Activated CD4-positive, alpha-beta memory T cell treated with anti-CD3 and anti-CD28 coated beads for 36 hours (primary cell): ENCODE measurements at regions not wholly inside any gene's neighbourhood (a gene's known extent, or its start where the extent isn't known, plus 50 kb on each side); places are given as distances from the start of the nearest gene placed in this dataset.
"Not testable (repeated sequence)": the region's sequence is repeated elsewhere in the genome, so short reads cannot be mapped to it uniquely, and the experiment has no call there.

Experiments
- CTCF ChIA-PET: fragments of 350-600 bp; sonication (Branson Sonifier 250); formaldehyde crosslinking; loops from one replicate; lab custom pipeline; 2021; ENCODE audit warnings: antibody characterized with exemption, inconsistent platforms; lab: Charles Lee
- POLR2A ChIA-PET: fragments of 350-600 bp; sonication (Branson Sonifier 250); formaldehyde crosslinking; loops from one replicate; lab custom pipeline; 2021; ENCODE audit warnings: antibody characterized with exemption; lab: Charles Lee
- DNase-seq: peaks from one replicate; pipeline ENCODE4 v3.0.0-alpha.2; 2020
- H3K27ac Mint-ChIP-seq: one replicate; pipeline ENCODE4 v1.8.0; 2021; ENCODE audit warnings: mixed read lengths
- H3K27me3 Mint-ChIP-seq: one replicate; pipeline ENCODE4 v1.8.0; 2021; ENCODE audit warnings: mixed read lengths
- H3K36me3 Mint-ChIP-seq: one replicate; pipeline ENCODE4 v1.8.0; 2021; ENCODE audit warnings: mixed read lengths
- H3K4me1 Mint-ChIP-seq: one replicate; pipeline ENCODE4 v1.8.0; 2021; ENCODE audit warnings: low read depth, mixed read lengths
- H3K4me3 Mint-ChIP-seq: one replicate; pipeline ENCODE4 v1.8.0; 2021; ENCODE audit warnings: mild to moderate bottlenecking, mixed read lengths
- H3K9me3 Mint-ChIP-seq: one replicate; pipeline ENCODE4 v1.8.0; 2021; ENCODE audit warnings: mixed read lengths
- intact Hi-C: fragments of 100-400 bp; cut with micrococcal nuclease; formaldehyde crosslinking; loops from one replicate; pipeline ENCODE4 v1.15.1; 2023

GRCh38 chr14:97995531-97995930, 1198.3 kb downstream of the VRK1 start:
- peaks cover 55% of the 10 kb centered on the region for H3K4me1 Mint-ChIP-seq
- H3K9me3 Mint-ChIP-seq = no peaks in the 10 kb centered on the region
- no peaks in the 10 kb centered on the region for H3K27me3 Mint-ChIP-seq
- ChIA-PET CTCF (interaction anchor here (1.3 kb wide), 1 partner anchor 18 kb away, joined by 7 read pairs; no protein-coding TSS in a partner anchor), POLR2A (interaction anchor here (1.0 kb wide), 1 partner anchor 17 kb away, joined by 4 read pairs; no protein-coding TSS in a partner anchor)
- DNase-seq = no peak
- peak overlapping the region; percentile 94 for H3K27ac Mint-ChIP-seq
- no peaks in the 10 kb centered on the region for H3K36me3 Mint-ChIP-seq
- intact Hi-C loops = no loop called here
- no peak overlapping the region for H3K4me3 Mint-ChIP-seq

- intact Hi-C loops = no loop called here
- ChIA-PET POLR2A (no interaction called here), CTCF (no interaction called here)
- no peaks in the 10 kb centered on the region for H3K9me3 Mint-ChIP-seq
- no peak for DNase-seq
- peaks cover 16% of the 10 kb centered on the region for H3K4me1 Mint-ChIP-seq
- H3K27me3 Mint-ChIP-seq = no peaks in the 10 kb centered on the region
- H3K4me3 Mint-ChIP-seq = no peak overlapping the region
- peak overlapping the region; percentile 8 for H3K27ac Mint-ChIP-seq
- H3K36me3 Mint-ChIP-seq = peaks cover 2% of the 10 kb centered on the region
Observed at GRCh38 chr14:98006008-98006407, 1208.8 kb downstream of the VRK1 start.

GRCh38 chr14:98008381-98009113, 1211.4 kb downstream of the VRK1 start:
- CTCF ChIA-PET = no interaction called here
- H3K36me3 Mint-ChIP-seq = peaks cover 1% of the 10 kb centered on the region
- H3K9me3 Mint-ChIP-seq = no peaks in the 10 kb centered on the region
- H3K27me3 Mint-ChIP-seq = no peaks in the 10 kb centered on the region
- DNase-seq = peak; percentile 33
- H3K27ac Mint-ChIP-seq = peak overlapping the region; percentile 76
- POLR2A ChIA-PET = no interaction called here
- H3K4me3 Mint-ChIP-seq = no peak overlapping the region
- H3K4me1 Mint-ChIP-seq = peaks cover 28% of the 10 kb centered on the region
- intact Hi-C loops = loop anchor here (1.0 kb wide), 1 partner anchor 14 kb away; no protein-coding TSS in a partner anchor

GRCh38 chr14:98009177-98009576, 1212.0 kb downstream of the VRK1 start:
- DNase-seq, H3K9me3 Mint-ChIP-seq, intact Hi-C loops, H3K27me3 Mint-ChIP-seq, CTCF ChIA-PET, H3K27ac Mint-ChIP-seq, H3K4me3 Mint-ChIP-seq, POLR2A ChIA-PET, H3K36me3 Mint-ChIP-seq: not testable (repeated sequence)
- peaks cover 30% of the 10 kb centered on the region for H3K4me1 Mint-ChIP-seq

DNA sequence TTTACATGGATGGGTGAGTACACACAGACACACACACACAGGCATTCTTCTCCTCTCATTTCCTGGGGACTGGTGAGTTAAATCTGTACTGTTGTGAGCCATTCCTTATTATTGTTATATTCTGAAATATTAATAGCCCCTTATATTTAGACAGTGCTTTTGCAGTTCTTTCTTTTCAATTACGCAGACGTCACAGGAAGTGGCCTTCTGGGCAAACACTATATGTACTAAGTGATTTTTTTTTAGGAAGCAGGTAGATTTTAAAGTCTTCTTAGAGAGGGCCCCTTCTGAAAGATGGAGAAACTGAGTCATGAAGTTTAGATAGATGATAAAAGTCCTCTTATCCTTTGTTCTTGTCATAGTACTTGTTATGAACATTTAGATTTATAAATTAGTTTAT, 1213.6 kb downstream of the VRK1 start:
- Mint-ChIP-seq H3K27me3 (no peaks in the 10 kb centered on the region), H3K36me3 (no peaks in the 10 kb centered on the region), H3K9me3 (no peaks in the 10 kb centered on the region), H3K27ac (no peak overlapping the region), H3K4me3 (no peak overlapping the region), H3K4me1 (peaks cover 45% of the 10 kb centered on the region)
- DNase-seq = no peak
- ChIA-PET POLR2A (no interaction called here), CTCF (interaction anchor here (0.9 kb wide), 1 partner anchor 32 kb away, joined by 3 read pairs; no protein-coding TSS in a partner anchor)
- intact Hi-C loops = loop anchor here (5.0 kb wide), 1 partner anchor 33 kb away; no protein-coding TSS in a partner anchor

- no peaks in the 10 kb centered on the region for H3K27me3 Mint-ChIP-seq
- ChIA-PET POLR2A (no interaction called here), CTCF (no interaction called here)
- DNase-seq = no peak
- intact Hi-C loops = loop anchor here (5.0 kb wide), 1 partner anchor 38 kb away; no protein-coding TSS in a partner anchor
- H3K9me3 Mint-ChIP-seq = no peaks in the 10 kb centered on the region
- H3K36me3 Mint-ChIP-seq = no peaks in the 10 kb centered on the region
- H3K4me1 Mint-ChIP-seq = peaks cover 70% of the 10 kb centered on the region
- no peak overlapping the region for H3K27ac Mint-ChIP-seq
- H3K4me3 Mint-ChIP-seq = no peak overlapping the region
Observed at GRCh38 chr14:98014851-98015615, 1217.9 kb downstream of the VRK1 start.

DNA sequence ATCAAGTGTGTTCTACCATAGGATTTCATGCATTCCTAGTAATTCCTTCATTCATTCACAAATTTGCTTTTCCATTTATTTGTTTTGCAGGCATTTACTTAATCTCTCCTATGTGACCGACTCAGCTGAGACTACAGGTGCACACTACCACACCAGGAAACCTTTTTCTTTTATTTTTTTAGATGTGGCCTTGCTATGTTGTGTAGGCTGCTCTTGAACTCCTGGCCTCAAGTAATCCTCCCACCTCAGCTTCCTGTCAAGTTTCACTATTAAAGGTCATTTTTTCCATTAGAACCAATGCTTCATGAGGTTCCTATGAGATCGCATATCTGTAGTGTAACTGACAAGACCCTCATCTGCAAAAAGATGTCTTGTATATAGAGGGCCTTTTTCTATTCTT, 1218.7 kb downstream of the VRK1 start:
- ChIA-PET POLR2A (no interaction called here), CTCF (no interaction called here)
- no peaks in the 10 kb centered on the region for H3K36me3 Mint-ChIP-seq
- no peak for DNase-seq
- no peak overlapping the region for H3K27ac Mint-ChIP-seq
- H3K27me3 Mint-ChIP-seq = no peaks in the 10 kb centered on the region
- intact Hi-C loops = no loop called here
- no peak overlapping the region for H3K4me3 Mint-ChIP-seq
- H3K9me3 Mint-ChIP-seq = no peaks in the 10 kb centered on the region
- peaks cover 67% of the 10 kb centered on the region for H3K4me1 Mint-ChIP-seq

- ChIA-PET CTCF (interaction anchor here (0.9 kb wide), 1 partner anchor 40 kb away, joined by 4 read pairs; no protein-coding TSS in a partner anchor), POLR2A (no interaction called here)
- intact Hi-C loops = no loop called here
- H3K36me3 Mint-ChIP-seq = no peaks in the 10 kb centered on the region
- DNase-seq = peak; percentile 63
- no peak overlapping the region for H3K4me3 Mint-ChIP-seq
- H3K9me3 Mint-ChIP-seq = no peaks in the 10 kb centered on the region
- H3K4me1 Mint-ChIP-seq = peaks cover 55% of the 10 kb centered on the region
- no peaks in the 10 kb centered on the region for H3K27me3 Mint-ChIP-seq
- H3K27ac Mint-ChIP-seq = no peak overlapping the region
Observed at GRCh38 chr14:98018628-98019027, 1221.4 kb downstream of the VRK1 start.

GRCh38 chr14:98022541-98023520, 1225.6 kb downstream of the VRK1 start:
- H3K4me1 Mint-ChIP-seq = peaks cover 19% of the 10 kb centered on the region
- no peak for DNase-seq
- H3K27ac Mint-ChIP-seq = no peak overlapping the region
- H3K36me3 Mint-ChIP-seq = no peaks in the 10 kb centered on the region
- no peaks in the 10 kb centered on the region for H3K27me3 Mint-ChIP-seq
- intact Hi-C loops = no loop called here
- no peak overlapping the region for H3K4me3 Mint-ChIP-seq
- H3K9me3 Mint-ChIP-seq = no peaks in the 10 kb centered on the region
- CTCF ChIA-PET = interaction anchor here (0.5 to 0.8 kb wide), 3 partner anchors 40 to 642 kb away, joined by 3 read pairs; no protein-coding TSS in a partner anchor
- POLR2A ChIA-PET = no interaction called here

DNA sequence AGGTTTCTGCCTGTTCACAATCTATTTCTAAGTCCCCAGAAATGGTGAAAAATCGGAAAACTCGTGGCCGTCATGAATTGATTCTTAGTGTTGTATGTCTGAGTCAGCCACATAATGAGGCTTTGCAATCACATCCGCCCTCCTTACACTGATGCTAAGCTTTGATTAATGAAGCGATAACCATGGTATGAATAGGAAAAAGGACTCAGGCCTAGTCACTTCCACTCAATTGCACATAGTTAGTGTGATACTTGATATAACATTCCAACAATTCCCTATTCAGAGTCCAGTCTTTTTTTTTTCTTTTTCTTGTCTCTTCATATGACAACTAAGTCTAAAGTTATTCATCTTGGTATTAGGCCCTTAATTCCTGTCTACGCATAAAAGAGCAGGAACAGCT, 1231.0 kb downstream of the VRK1 start:
- no peak overlapping the region for H3K27ac Mint-ChIP-seq
- H3K4me3 Mint-ChIP-seq = no peak overlapping the region
- no peaks in the 10 kb centered on the region for H3K27me3 Mint-ChIP-seq
- no peaks in the 10 kb centered on the region for H3K4me1 Mint-ChIP-seq
- intact Hi-C loops = no loop called here
- ChIA-PET CTCF (no interaction called here), POLR2A (no interaction called here)
- peaks cover 1% of the 10 kb centered on the region for H3K36me3 Mint-ChIP-seq
- H3K9me3 Mint-ChIP-seq = peaks cover 13% of the 10 kb centered on the region
- DNase-seq = no peak

DNA sequence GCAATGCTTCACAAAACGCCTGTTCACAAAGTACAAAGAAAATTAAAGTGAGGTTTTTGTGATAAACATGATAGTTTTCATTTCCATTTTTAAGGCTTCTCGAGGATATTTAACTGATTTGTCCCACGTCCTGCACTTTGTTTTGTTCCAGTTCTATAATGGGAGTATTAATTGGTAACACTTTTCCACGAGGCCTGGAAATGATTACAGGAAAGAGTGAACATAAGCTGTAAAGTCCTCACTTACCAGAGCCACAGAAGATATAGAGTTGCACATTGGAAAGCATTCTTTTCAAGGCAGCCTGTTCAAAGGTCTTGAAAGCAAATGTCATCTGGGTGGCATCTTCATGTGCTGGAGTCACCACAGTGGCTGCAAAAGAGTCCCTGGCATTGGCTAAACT, 1236.6 kb downstream of the BCL11B start:
- no peaks in the 10 kb centered on the region for H3K27me3 Mint-ChIP-seq
- DNase-seq = no peak
- CTCF ChIA-PET = no interaction called here
- no peak overlapping the region for H3K4me3 Mint-ChIP-seq
- no peak overlapping the region for H3K27ac Mint-ChIP-seq
- intact Hi-C loops = no loop called here
- peaks cover 1% of the 10 kb centered on the region for H3K36me3 Mint-ChIP-seq
- no peaks in the 10 kb centered on the region for H3K4me1 Mint-ChIP-seq
- POLR2A ChIA-PET = no interaction called here
- H3K9me3 Mint-ChIP-seq = peaks cover 13% of the 10 kb centered on the region
